OCI-LY3 (cell line): ENCODE measurements at regions not wholly inside any gene's neighbourhood (a gene's known extent, or its start where the extent isn't known, plus 50 kb on each side); places are given as distances from the start of the nearest gene placed in this dataset.

Experiments
- H2AFZ ChIP-seq: fragments of 200-600, 300-600 bp; shearing (Covaris generic); 2 replicates; pipeline ENCODE4 v1.6.0; 2014; ENCODE audit warnings: antibody characterized with exemption, low read depth, low read length
- H3K27ac ChIP-seq: fragments of 200-600, 300-600 bp; sonication (generic); 2 replicates; pipeline ENCODE4 v1.5.1; 2014; ENCODE audit warnings: mild to moderate bottlenecking, low read length, moderate library complexity, mixed read lengths
- H3K27me3 ChIP-seq: fragments of 200-600, 300-600 bp; sonication (generic); 2 replicates; pipeline ENCODE4 v1.6.1; 2014; ENCODE audit warnings: low read depth, low read length, mixed read lengths
- H3K36me3 ChIP-seq: fragments of 200-600, 300-600 bp; sonication (generic); replicated peaks from 2 replicates; pipeline ENCODE3; 2014; ENCODE audit warnings: low read depth, low read length, mixed read lengths
- H3K4me1 ChIP-seq: fragments of 300-600, 200-600 bp; sonication (generic); 2 replicates; pipeline ENCODE4 v1.6.1; 2014; ENCODE audit warnings: low read length, mixed read lengths
- H3K4me2 ChIP-seq: fragments of 200-600, 300-600 bp; sonication (generic); 2 replicates; pipeline ENCODE4 v1.6.1; 2014; ENCODE audit warnings: low read length, mixed read lengths
- H3K4me3 ChIP-seq: fragments of 300-600, 200-600 bp; sonication (generic); 2 replicates; pipeline ENCODE4 v1.5.1; 2014; ENCODE audit warnings: antibody characterized with exemption, mild to moderate bottlenecking, low read length, moderate library complexity
- H3K79me2 ChIP-seq: fragments of 300-600, 200-600 bp; shearing (Covaris generic); 2 replicates; pipeline ENCODE4 v1.6.1; 2014; ENCODE audit warnings: mild to moderate bottlenecking, low read length, mixed read lengths
- H3K9ac ChIP-seq: fragments of 300-600, 200-600 bp; shearing (Covaris generic); 2 replicates; pipeline ENCODE4 v1.6.0; 2014; ENCODE audit warnings: mild to moderate bottlenecking, low read length, moderate library complexity
- H3K9me3 ChIP-seq: fragments of 200-600, 300-600 bp; shearing (Covaris generic); 2 replicates; pipeline ENCODE4 v1.6.1; 2014; ENCODE audit warnings: low read length, mixed read lengths; ENCODE audit not compliant: insufficient read depth
- H4K20me1 ChIP-seq: fragments of 200-600, 300-600 bp; sonication (generic); 2 replicates; pipeline ENCODE4 v1.6.1; 2016; ENCODE audit warnings: low read length, mixed read lengths; ENCODE audit not compliant: insufficient read depth
- CTCF ChIP-seq: fragments of 200-600, 300-600 bp; sonication (generic); IDR thresholded peaks from 2 replicates; pipeline ENCODE4 v1.5.1; 2014; ENCODE audit warnings: antibody characterized with exemption, low read length, low read depth
- EZH2phosphoT487 ChIP-seq: fragments of 200-600 bp; shearing (Covaris generic); IDR thresholded peaks from 2 replicates; pipeline ENCODE4 v1.6.1; 2018; ENCODE audit warnings: antibody characterized with exemption, mixed run types, low read depth

GRCh38 chr1:214202992-214203391 lies 78.0 kb upstream of the SMYD2 start:
- Histone ChIP-seq H3K4me2 (no peak overlapping the region), H3K36me3 (no peaks in the 10 kb centered on the region), H2AFZ (no peak overlapping the region), H3K27me3 (peaks cover 36% of the 10 kb centered on the region), H3K79me2 (no peaks in the 10 kb centered on the region), H3K4me1 (peaks cover 7% of the 10 kb centered on the region; the same call in 1 of the 2 replicates), H3K9ac (no peak overlapping the region), H3K4me3 (no peak overlapping the region), H4K20me1 (no peaks in the 10 kb centered on the region), H3K9me3 (no peaks in the 10 kb centered on the region), H3K27ac (no peak overlapping the region)
- no peak for TF ChIP-seq EZH2phosphoT487
- TF ChIP-seq CTCF: no peak

GRCh38 chr1:214205053-214205452 lies 75.9 kb upstream of the SMYD2 start:
- TF ChIP-seq EZH2phosphoT487: no peak
- TF ChIP-seq CTCF: no peak
- Histone ChIP-seq H3K27ac (no peak overlapping the region), H4K20me1 (no peaks in the 10 kb centered on the region), H3K79me2 (no peaks in the 10 kb centered on the region), H3K4me2 (no peak overlapping the region), H3K36me3 (no peaks in the 10 kb centered on the region), H2AFZ (no peak overlapping the region), H3K9ac (no peak overlapping the region), H3K27me3 (peaks cover 29% of the 10 kb centered on the region), H3K9me3 (no peaks in the 10 kb centered on the region), H3K4me1 (no peaks in the 10 kb centered on the region), H3K4me3 (no peak overlapping the region)

- no peaks in the 10 kb centered on the region for H3K4me1 ChIP-seq
- H3K27me3 ChIP-seq: peaks cover 31% of the 10 kb centered on the region
- H3K36me3 ChIP-seq: no peaks in the 10 kb centered on the region
- no peak overlapping the region for H3K4me2 ChIP-seq
- no peak overlapping the region for H3K9ac ChIP-seq
- no peaks in the 10 kb centered on the region for H4K20me1 ChIP-seq
- no peak overlapping the region for H2AFZ ChIP-seq
- H3K79me2 ChIP-seq: no peaks in the 10 kb centered on the region
- TF ChIP-seq CTCF (no peak), EZH2phosphoT487 (no peak)
- H3K27ac ChIP-seq: no peak overlapping the region
- H3K9me3 ChIP-seq: no peaks in the 10 kb centered on the region
- H3K4me3 ChIP-seq: no peak overlapping the region
These were observed 72.5 kb upstream of the SMYD2 start for GRCh38 chr1:214208460-214208859.

- Histone ChIP-seq H3K9me3 (no peaks in the 10 kb centered on the region), H3K4me1 (peaks cover 3% of the 10 kb centered on the region; the same call in 1 of the 2 replicates), H3K9ac (no peak overlapping the region), H3K27me3 (peaks cover 35% of the 10 kb centered on the region), H3K27ac (no peak overlapping the region), H3K79me2 (no peaks in the 10 kb centered on the region), H2AFZ (no peak overlapping the region), H4K20me1 (no peaks in the 10 kb centered on the region), H3K36me3 (no peaks in the 10 kb centered on the region), H3K4me3 (no peak overlapping the region), H3K4me2 (no peak overlapping the region)
- TF ChIP-seq EZH2phosphoT487 (no peak), CTCF (no peak)
These were observed 71.6 kb upstream of the SMYD2 start for GRCh38 chr1:214209260-214209808.
